ENCODE measurements at regions not wholly inside any gene's neighbourhood (a gene's known extent, or its start where the extent isn't known, plus 50 kb on each side); places are given as distances from the start of the nearest gene placed in this dataset.
"Not testable (repeated sequence)": the region's sequence is repeated elsewhere in the genome, so short reads cannot be mapped to it uniquely, and the experiment has no call there.

DNA sequence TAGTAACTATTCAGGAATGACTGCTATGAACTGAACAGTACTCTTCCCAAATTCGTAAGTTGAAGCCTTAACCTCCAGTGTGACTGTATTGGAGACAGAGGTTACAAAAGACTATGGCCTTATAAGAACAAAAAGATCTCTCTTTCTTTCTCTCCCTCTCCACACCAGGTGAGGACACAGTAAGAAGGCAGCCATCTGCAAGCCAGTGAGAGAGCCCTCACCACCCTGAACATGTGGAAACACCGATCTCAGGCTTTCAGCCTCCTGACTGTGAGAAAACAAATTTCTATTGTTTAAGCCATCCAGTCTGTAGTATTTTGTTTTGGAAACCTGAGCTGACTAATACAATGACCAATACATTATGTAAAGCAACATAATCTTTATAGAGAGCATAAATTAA, 888.9 kb downstream of the SLITRK1 start:
- DNase-seq, result no peak

DNA sequence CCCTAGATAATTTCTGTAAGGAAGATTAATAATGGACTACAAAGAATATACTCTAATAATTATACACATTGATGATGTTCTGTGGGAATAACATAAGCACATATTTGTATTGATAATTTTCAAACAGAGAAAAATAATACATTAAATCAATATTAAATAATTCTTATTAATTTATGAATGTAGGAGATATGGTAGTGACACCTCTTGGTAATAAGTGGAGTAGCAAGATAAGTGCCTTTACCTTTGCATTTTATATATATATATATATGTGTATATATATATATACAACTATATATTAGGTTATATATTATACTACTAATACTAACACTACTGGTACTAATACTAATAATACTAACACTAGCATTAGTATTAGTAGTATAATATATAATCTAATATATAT, 905.8 kb downstream of the SLITRK1 start:
- no peak for DNase-seq

DNA sequence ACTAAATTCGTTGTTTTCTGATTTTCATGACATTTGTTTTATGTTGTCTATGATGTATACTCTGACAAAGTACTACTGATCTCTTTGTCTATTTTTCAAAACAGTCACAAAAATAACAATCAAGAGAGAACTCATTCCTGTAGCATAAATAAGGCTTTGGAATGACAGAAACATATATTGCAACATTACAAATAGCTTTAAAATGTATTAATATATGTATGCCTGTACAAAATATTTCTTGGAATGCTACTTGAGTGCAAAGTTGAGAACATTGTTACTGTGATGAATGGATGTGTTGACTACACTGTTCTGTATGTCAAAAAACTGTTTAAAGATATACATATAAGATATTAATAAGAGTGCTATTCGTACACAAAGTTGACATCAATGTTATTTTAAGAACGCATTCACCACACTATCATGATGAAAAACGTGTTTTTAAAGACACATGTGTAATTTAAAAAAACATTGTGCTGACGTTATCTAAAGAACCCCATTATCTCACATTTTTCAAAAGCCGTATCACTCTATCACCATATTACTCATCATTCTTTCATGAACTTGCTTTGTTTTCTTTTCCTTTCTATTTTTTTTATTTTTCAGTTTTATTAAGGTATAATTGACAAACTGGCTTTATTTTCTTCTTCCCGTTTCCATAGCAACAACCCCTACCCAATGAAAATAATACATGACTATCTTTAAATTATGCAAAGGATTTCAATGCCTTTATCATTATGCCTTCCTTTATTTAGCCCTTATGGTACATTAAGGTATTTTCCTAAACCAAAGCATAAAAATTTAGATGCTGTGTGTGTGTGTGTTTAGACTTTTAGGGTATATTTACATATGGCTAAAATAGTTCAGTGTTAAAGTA, 918.8 kb downstream of the SLITRK1 start:
- no peak for DNase-seq

DNA sequence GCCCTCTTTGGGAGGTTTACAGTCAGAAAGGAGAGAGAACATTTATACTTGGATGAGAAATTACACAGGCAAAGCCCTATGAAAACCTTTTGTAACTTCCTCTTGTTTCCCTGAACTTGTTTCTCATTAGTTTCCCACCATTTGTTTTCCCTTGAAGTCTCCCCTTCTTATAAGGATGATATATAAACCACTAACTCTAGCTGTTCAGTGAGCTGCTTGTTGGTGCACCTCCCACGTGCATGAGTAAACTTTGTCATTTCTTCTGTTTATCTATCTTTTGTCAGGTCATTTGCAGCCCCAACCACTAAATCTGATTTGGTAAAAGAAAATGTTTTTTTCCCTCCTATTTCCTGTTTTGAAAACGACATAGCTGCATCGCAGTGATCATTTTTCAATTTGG, 919.9 kb downstream of the SLITRK1 start:
- DNase-seq, result no peak

DNA sequence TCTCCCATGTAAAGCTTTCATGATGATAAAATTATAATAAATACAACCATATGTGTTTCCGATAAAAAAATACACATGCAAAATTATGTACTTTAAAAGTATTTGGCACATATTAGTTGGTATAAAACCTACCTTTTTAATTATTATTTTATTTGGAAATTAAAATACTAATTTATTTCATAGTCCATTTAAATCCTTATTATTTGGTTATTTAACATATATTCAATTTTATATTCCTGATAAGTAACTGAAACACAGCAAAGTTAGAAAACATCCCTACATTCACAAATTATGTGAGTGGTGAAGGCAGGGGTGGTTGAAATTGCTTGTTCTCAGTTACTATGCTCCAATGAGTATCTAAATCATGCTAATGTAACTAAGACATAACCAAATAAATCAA, 920.5 kb downstream of the SLITRK1 start:
- no peak for DNase-seq

DNA sequence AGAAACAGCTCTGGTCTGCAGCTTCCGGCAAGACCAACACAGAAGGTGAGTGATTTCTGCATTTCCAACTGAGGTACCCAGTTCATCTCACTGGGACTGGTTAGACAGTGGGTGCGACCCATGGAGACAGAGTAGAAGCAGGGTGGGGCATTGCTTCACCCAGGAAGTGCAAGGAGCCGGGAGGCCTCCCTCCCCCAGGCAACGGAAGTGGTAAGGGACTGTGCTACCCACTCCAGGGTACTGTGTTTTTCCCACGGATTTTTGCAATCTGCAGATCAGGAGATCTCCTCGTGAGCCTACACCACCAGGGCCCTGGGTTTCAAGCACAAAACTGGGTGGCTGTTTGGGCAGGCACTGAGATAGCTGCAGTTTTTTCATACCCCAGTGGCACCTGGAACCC, 929.9 kb downstream of the SLITRK1 start:
- DNase-seq, result not testable (repeated sequence)

DNA sequence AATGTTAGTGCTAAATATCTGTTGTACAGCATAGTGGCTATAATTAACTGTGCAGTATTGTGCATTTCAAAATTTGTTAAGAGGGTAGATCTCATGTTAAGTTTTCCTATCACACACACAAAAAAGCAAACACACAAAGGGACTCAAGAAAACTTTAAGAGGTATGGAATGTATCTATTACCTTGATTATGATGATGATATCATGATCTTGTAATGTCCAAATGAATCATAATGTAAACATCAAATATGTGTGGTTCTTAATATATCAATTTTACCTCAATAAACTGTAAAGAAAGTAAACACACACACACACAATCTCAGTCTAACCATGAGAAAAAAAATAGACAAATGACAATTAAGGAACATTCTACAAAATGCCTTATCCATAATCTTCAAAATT, 934.6 kb downstream of the SLITRK1 start:
- no peak for DNase-seq

DNA sequence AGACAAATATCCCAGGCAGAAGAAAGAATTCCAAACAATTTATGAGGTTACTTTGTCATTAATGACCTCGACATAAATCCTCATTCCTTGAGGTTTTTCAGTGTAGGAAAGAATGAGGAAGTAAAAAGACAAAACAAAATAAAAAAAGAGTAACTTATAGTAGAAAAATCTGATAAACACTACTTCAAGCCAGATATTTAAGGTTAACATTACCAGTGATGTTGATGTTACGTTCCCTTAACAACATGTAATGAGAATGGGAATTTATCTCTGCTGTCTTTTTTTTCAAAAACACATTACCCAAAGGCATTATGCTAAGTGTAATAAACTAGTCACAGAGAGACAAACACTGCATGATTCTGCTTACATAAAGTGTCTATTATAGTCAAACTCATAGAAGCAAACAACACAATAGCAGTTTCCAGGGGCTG, 935.1 kb downstream of the SLITRK1 start:
- no peak for DNase-seq

DNA sequence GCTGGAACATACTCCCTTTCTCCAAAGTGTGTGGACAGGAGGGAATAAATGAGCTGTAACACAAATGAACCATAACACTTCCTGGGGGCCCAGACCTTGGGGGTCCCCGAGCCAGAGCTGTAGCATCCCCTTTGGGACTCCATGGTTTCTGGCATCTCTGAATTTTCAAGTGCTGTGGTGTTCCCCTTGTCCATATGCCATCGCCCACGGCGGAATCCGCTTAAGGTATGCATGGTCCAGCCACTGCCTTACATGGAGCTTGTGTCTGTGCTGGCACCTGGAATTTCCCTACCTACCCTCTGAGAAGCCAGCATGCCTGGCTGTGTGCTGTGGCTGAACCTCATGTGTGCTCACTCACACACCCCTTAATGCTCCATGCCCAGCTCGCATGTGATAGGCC, 943.6 kb downstream of the SLITRK1 start:
- DNase-seq, result no peak

DNA sequence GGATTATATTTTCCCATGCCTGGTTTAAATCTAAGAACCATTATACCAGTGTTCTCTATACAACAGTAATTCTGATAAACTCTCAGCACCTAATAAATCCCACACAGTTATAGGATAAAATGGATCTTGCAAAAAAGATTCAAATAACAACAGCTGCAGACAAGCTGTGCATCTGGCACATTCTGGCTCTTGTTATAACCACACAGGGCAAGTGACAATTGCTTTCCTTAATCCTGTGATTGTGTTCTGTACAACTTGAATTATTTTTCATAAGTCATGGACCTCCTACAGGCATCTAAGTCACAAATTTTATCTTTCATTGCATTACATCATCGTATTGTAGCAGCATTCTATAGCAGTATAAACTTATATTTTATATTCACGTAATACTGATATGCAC, 948.3 kb downstream of the SLITRK1 start:
- no peak for DNase-seq

DNA sequence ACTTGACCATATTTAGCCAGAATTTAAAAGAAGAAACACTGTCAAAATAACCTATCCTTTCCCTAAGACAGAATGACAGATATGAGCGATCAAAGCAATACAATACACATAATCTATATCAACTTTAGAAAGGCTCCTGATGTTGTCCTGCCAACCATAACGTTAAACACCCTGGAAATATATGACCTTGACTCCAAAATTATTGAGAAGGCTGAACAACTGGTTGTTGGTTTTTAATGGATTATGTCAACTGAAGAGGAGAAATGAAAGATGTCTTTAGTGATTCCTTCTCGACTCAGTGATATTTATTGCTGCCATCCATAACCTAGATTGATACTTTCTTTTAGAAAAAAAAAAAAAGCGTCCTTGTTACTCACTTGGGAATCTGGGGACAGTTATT, 957.2 kb downstream of the SLITRK1 start:
- no peak for DNase-seq

DNA sequence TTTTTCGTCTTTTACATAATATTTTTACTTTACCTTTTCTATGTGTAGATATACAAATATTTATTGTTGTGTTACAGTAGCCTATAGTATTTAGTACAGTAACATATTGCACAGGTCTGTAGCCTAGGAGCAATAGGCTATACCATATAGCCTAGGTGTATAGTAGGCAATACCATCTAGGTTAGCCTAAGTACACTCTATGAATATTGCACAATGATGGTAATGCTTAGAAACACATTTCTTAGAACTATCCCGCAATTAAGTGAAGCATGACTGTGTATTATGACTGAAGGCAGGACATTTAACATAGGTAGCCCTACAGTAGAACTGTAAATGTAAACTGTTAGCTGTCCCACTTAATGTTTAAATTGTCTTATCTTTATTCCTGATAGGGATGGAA, 964.3 kb downstream of the SLITRK1 start:
- DNase-seq, result no peak

DNA sequence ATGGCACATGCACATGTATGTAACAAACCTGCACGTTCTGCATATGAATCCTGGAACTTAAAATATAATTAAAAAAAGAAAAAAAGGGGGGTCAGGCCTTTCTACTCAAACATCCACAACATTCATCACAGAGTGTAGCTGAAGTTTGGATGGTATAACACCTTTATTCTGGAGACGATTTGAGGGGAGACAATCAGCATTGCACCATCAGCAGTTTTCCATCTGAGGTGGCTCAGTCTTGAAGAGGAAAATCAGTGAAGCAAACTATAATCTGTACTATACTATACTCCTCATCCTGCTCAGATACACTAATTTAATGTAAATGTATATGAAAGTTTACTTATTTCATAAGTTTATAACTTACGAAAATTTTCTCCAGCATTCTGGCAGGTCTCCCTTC, 969.7 kb downstream of the SLITRK1 start:
- DNase-seq, result no peak

DNA sequence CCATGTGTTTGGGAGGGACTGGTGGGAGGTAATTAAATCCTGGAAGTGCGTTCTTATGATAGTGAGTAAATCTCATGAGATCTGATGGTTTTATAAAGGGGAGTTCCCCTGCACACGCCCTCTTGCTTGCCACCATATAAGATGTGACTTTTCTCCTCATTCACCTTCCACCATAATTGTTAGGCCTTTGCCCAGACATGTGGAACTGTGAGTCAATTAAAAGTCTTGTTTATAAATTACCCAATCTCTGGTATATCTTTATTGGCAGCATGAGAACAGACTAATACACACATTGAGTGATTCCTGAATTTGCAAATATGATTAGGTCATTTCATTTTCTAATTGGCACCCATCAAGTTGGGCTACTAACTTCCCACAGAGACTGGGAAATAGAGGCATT, 977.2 kb downstream of the SLITRK1 start:
- DNase-seq, result no peak

DNA sequence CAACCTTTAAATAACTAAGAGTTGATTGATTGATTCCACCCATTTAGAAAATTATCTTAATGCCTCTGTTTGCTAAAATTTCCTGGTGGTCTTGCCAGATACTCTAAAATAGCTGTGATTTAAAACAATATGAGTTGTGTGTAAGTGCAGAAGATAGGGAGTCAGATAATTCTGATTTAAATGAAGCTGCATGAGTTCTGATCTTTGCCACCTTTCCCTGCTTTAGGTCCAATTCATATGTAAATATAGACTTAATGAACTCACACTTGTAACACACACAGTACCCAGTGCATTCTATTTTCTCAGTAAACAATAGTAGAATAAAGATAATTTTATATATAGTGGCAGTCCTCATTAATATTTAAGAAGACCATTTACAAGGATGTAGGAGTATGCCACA, 981.8 kb downstream of the SLITRK1 start:
- DNase-seq, result no peak

DNA sequence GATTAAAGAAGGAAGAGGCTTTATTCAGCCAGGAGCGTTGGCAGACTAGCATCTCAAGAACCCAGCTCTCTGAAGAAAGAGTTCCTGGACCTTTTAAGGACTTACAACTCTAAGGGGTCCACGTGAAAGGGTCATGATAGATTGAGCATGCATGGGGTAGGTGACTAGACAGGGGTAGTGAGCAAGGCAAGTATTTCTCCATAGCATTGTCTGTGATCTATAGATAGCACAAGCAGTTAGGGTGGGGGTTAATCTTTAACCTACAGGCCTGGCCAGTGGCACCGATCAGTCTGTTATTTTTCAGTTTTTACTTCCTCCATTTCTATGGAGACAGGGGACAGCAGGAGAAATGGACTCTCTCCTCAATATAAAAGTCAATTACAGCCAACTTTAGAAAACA, 983.7 kb downstream of the SLITRK1 start:
- no peak for DNase-seq

DNA sequence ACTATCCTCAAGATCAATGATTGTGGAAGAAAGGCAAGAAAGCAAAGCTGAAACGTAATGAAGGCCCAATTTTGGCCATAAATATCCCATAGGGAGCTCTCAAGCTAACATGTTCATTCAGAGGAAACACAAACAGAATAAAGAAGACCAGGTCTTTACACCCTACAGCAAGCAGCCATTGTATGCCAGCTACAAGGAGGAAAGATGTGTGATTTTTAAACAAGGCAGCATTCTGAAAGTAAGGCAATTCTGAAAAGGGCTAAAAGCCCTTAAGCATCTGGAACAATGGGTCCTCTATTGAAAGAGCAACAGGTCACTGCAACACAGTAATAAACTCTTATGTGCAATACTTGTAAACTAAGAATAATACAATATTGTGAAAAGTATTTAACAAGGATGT, 1002.4 kb downstream of the SLITRK1 start:
- no peak for DNase-seq

DNA sequence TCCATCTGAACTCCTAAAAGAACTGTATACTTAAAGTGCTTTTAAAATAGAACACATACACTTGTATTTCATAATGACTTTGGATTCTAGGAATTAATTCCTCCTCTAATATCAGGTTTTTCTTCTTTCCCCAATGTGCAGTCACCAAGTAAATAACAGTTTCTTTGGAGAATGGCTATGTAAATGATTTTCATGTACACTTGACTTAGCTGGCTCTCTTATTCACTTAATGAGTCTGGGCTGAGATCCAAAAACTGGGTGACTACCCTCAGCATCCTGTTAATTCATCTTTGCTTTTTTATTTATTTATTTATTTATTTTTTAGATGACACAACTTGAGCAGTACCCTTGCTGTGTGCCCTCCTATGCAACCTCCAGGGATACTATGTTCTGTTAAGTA, 1003.7 kb downstream of the SLITRK1 start:
- no peak for DNase-seq

DNA sequence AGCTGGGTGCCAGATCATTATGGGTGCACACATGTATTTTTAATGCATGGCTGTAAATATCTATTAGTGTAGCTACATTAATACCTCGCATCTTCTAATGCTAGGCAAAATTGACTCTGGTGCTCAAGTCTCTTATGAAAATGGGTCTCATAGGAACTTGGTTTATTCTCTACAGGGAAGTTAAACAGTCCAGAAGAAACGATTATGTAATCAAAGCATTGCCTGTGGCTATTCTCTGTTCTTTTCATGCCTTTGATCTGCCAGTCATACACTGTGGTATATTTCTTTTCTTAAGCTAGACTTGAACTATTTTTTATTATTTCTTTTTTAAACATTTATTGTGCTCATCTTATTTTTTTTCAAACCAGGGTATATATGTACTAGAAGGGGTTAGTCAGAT, 1015.0 kb downstream of the SLITRK1 start:
- DNase-seq, result no peak

DNA sequence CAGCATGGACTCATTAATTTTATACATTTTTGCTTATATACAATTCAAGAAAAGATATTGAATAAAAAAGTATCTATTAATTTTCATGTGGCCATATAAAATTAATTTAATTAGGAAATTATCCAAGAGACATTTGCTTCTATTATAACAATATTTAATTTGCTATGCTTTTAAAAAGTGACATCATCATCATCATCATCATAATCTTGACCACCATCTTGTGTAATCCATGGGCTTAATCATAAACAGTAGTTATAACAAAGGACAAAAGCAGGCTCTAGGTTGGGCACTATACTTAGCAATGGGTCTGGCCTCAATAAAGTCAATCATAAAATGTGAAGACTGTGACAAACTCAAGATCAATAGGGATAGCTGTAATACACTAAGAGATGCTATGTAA, 1031.6 kb downstream of the SLITRK1 start:
- no peak for DNase-seq

DNA sequence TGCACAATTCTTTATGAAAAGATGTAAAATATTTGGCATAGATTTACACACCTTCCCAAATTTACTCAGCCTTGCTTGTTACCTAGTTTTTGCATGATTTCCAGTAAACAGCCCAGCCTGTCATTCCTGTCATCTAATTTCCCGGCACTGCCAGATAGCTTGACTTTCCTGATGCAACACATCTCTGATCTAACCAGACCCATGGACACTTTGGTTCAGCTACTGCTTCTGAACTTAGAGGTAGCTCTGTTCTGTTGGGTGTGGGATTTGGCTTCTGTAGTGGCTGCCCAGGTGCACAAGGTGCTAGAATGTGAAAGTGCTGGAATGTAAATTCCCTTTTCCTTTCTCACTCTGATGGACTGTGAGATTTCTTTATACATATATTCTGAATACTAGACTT, 1033.5 kb downstream of the SLITRK1 start:
- no peak for DNase-seq

DNA sequence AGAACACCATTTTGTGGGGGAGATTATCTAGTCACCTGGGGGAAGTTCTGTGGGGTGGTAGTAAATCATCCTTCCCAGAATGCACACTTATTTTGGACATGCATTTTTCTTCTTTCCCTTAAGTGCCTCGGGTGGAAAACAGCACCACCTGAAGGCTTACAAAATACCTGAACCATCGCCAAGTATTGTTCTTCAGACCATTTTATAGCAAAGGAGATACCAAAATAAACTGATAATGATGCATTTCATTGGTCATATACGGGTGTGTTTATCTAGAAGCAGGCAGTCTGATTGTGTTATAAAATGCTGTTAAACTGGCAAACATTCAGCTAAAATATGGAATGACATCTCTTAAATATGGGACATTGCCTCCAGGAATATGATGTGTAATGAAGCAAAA, 1034.7 kb downstream of the SLITRK1 start:
- no peak for DNase-seq

DNA sequence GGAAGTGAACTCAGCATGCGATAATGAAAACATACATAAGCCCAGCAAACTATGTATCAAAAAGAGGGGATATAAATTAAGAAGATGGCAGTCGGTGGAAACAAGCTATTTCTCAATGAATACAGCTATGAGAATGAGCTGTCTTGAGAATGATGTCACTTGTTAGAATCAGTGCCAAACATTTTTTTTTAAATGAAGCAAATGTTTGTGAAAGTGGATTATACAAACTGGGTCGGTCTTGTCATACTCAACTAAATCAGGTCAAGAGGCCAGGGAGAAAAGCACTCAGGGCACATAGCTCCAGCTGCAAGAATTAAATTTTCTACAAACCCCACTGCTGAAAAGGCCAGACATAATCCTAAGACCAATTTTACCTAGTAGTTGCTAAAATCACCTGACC, 1048.4 kb downstream of the SLITRK1 start:
- no peak for DNase-seq

DNA sequence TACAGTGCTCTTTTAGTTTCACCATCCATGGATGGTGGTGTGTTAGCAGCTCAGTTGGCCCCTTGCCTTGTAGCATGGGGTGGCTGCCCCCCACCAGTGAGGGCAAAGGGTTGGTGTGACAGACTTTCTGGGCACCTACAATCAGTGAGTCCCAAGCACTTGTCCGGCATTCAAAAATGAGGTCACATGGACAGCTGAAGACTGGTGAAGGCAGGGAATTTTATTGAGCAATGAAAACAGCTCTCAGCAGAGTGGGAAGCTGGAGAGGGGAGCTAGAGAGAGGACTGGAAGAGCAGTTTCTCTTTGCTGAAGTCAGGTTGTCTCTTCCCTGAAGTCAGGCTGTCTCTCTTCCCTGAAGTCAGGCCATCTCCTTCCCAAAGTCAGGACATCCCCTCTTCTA, 1053.2 kb downstream of the SLITRK1 start:
- no peak for DNase-seq
